COLO668 (cell line): ENCODE measurements at regions not wholly inside any gene's neighbourhood (a gene's known extent, or its start where the extent isn't known, plus 50 kb on each side); places are given as distances from the start of the nearest gene placed in this dataset.
"Not testable (repeated sequence)": the region's sequence is repeated elsewhere in the genome, so short reads cannot be mapped to it uniquely, and the experiment has no call there.

ENCODE experiments used
- DNase-seq: peaks from one replicate; lab custom pipeline; 2025; ENCODE audit not compliant: unreplicated experiment; lab: John Stamatoyannopoulos, UW

- DNase-seq = no peak
Observed at GRCh38 chr4:79223993-79224776, 101.7 kb downstream of the NAA11 start.

GRCh38 chr4:79217025-79217424, 108.8 kb downstream of the NAA11 start:
- DNase-seq = no peak

- no peak for DNase-seq
Observed at GRCh38 chr4:79213702-79214101, 112.2 kb downstream of the NAA11 start.

- DNase-seq = no peak
Observed at GRCh38 chr4:79213010-79213409, 112.9 kb downstream of the NAA11 start.

GRCh38 chr4:79212311-79212710, 113.5 kb downstream of the NAA11 start:
- no peak for DNase-seq

GRCh38 chr4:79211490-79211889, 114.4 kb downstream of the NAA11 start:
- no peak for DNase-seq

GRCh38 chr4:79210636-79211049, 115.2 kb downstream of the NAA11 start:
- no peak for DNase-seq

GRCh38 chr4:79209822-79210635, 115.8 kb downstream of the NAA11 start:
- DNase-seq = no peak

GRCh38 chr4:79209081-79209480, 116.8 kb downstream of the NAA11 start:
- DNase-seq = no peak

- no peak for DNase-seq
Observed at GRCh38 chr4:79207281-79207680, 118.6 kb downstream of the NAA11 start.

GRCh38 chr4:79206660-79207059, 119.2 kb downstream of the NAA11 start:
- no peak for DNase-seq

- DNase-seq = no peak
Observed at GRCh38 chr4:79205121-79205520, 120.7 kb downstream of the NAA11 start.

GRCh38 chr4:79201971-79202370, 123.9 kb downstream of the NAA11 start:
- no peak for DNase-seq

GRCh38 chr4:79199743-79200142, 126.1 kb downstream of the NAA11 start:
- DNase-seq = no peak

GRCh38 chr4:79198951-79199587, 126.8 kb downstream of the NAA11 start:
- DNase-seq = no peak

- no peak for DNase-seq
Observed at GRCh38 chr4:79197275-79198009, 128.4 kb downstream of the NAA11 start.

GRCh38 chr4:79191292-79191691, 134.6 kb downstream of the NAA11 start:
- not testable (repeated sequence) for DNase-seq

- DNase-seq = no peak
Observed at GRCh38 chr4:79185526-79186045, 140.3 kb downstream of the NAA11 start.

- no peak for DNase-seq
Observed at GRCh38 chr4:79184476-79184875, 141.4 kb downstream of the NAA11 start.

- no peak for DNase-seq
Observed at GRCh38 chr4:79182209-79182608, 143.7 kb downstream of the NAA11 start.

- no peak for DNase-seq
Observed at GRCh38 chr4:79181190-79181589, 144.7 kb downstream of the NAA11 start.
